ENCODE measurements at regions not wholly inside any gene's neighbourhood (a gene's known extent, or its start where the extent isn't known, plus 50 kb on each side); places are given as distances from the start of the nearest gene placed in this dataset.

DNA sequence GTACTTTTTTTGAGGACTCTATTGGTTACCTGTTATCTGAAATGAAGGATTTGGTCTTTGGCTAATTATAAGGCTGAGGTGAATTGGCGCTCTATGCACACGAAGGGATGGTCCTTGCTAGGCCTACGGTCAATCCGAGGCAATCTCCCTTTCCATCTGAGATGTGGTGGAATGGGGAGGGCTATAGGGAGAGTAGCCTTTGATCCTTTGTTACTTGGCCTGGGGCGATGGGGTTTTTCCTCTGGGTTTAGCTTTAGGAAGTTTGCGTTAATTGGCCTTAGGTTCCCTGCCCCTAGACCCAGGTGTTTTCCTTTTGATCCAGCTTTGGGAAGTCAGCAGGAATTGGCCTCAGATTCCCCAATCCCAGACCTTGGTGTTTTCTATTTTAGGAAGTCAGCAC is 102.1 kb upstream of the C9orf72 start:
- TF ChIP-seq CTCF (conservative IDR thresholded peaks at IDR 0.05) (no peak), ZFX (IDR thresholded peaks at IDR 0.05) (no peak)

Data from C4-2B (cell line).